ENCODE measurements at regions not wholly inside any gene's neighbourhood (a gene's known extent, or its start where the extent isn't known, plus 50 kb on each side); places are given as distances from the start of the nearest gene placed in this dataset.
"Not testable (repeated sequence)": the region's sequence is repeated elsewhere in the genome, so short reads cannot be mapped to it uniquely, and the experiment has no call there.

GRCh38 chr1:144065299-144066060 is 93.7 kb upstream of the FAM72C start:
- not testable (repeated sequence) for H3K4me1 Mint-ChIP-seq; H3K9me3 Mint-ChIP-seq; H3K27ac Mint-ChIP-seq (ENCODE audit: low read depth); H3K4me3 Mint-ChIP-seq; DNase-seq (ENCODE audit: low spot score in 2 of 2); H3K27me3 Mint-ChIP-seq; ATAC-seq (replicated peaks; ENCODE audit: extremely low read depth, poor library complexity, severe bottlenecking); H3K36me3 Mint-ChIP-seq (ENCODE audit: insufficient read depth)

- H3K4me3 Mint-ChIP-seq, result not testable (repeated sequence)
These were observed 77.6 kb upstream of the FAM72C start for GRCh38 chr1:144049365-144049764.

GRCh38 chr1:144046645-144047044 is 74.9 kb upstream of the FAM72C start:
- not testable (repeated sequence) for ATAC-seq (replicated peaks; ENCODE audit: extremely low read depth, poor library complexity, severe bottlenecking); H3K27me3 Mint-ChIP-seq; H3K9me3 Mint-ChIP-seq; DNase-seq (ENCODE audit: low spot score in 2 of 2); H3K36me3 Mint-ChIP-seq (ENCODE audit: insufficient read depth); H3K27ac Mint-ChIP-seq (ENCODE audit: low read depth); H3K4me3 Mint-ChIP-seq; H3K4me1 Mint-ChIP-seq

More at GRCh38 chr1:144049365-144049764, 77.6 kb upstream of the FAM72C start:
- not testable (repeated sequence) for H3K27ac Mint-ChIP-seq (ENCODE audit: low read depth); H3K27me3 Mint-ChIP-seq; H3K36me3 Mint-ChIP-seq (ENCODE audit: insufficient read depth); H3K9me3 Mint-ChIP-seq; DNase-seq (ENCODE audit: low spot score in 2 of 2); H3K4me1 Mint-ChIP-seq; ATAC-seq (replicated peaks; ENCODE audit: extremely low read depth, poor library complexity, severe bottlenecking)

GRCh38 chr1:144045751-144046546 is 74.2 kb upstream of the FAM72C start:
- H3K4me1 Mint-ChIP-seq; H3K9me3 Mint-ChIP-seq; H3K27me3 Mint-ChIP-seq; H3K4me3 Mint-ChIP-seq; H3K36me3 Mint-ChIP-seq (ENCODE audit: insufficient read depth); H3K27ac Mint-ChIP-seq (ENCODE audit: low read depth): not testable (repeated sequence)
- ATAC-seq (replicated peaks; ENCODE audit: extremely low read depth, poor library complexity, severe bottlenecking), result peak; percentile 89
- peak; percentile 14 to 25 for DNase-seq (ENCODE audit: low spot score in 2 of 2)

- H3K4me3 Mint-ChIP-seq; H3K9me3 Mint-ChIP-seq; ATAC-seq (replicated peaks; ENCODE audit: extremely low read depth, poor library complexity, severe bottlenecking); DNase-seq (ENCODE audit: low spot score in 2 of 2); H3K27me3 Mint-ChIP-seq; H3K36me3 Mint-ChIP-seq (ENCODE audit: insufficient read depth); H3K27ac Mint-ChIP-seq (ENCODE audit: low read depth); H3K4me1 Mint-ChIP-seq: not testable (repeated sequence)
These were observed 70.5 kb upstream of the FAM72C start for GRCh38 chr1:144042251-144042650.

GRCh38 chr1:144040293-144040692 is 68.5 kb upstream of the FAM72C start:
- H3K27ac Mint-ChIP-seq (ENCODE audit: low read depth); H3K36me3 Mint-ChIP-seq (ENCODE audit: insufficient read depth); H3K9me3 Mint-ChIP-seq; ATAC-seq (replicated peaks; ENCODE audit: extremely low read depth, poor library complexity, severe bottlenecking); H3K4me3 Mint-ChIP-seq; DNase-seq (ENCODE audit: low spot score in 2 of 2); H3K4me1 Mint-ChIP-seq; H3K27me3 Mint-ChIP-seq: not testable (repeated sequence)

- not testable (repeated sequence) for H3K4me1 Mint-ChIP-seq; H3K9me3 Mint-ChIP-seq; H3K36me3 Mint-ChIP-seq (ENCODE audit: insufficient read depth); H3K27me3 Mint-ChIP-seq; DNase-seq (ENCODE audit: low spot score in 2 of 2); H3K4me3 Mint-ChIP-seq; ATAC-seq (replicated peaks; ENCODE audit: extremely low read depth, poor library complexity, severe bottlenecking); H3K27ac Mint-ChIP-seq (ENCODE audit: low read depth)
These were observed 62.3 kb upstream of the FAM72C start for GRCh38 chr1:144034045-144034444.

GRCh38 chr1:144031550-144031949 is 59.8 kb upstream of the FAM72C start:
- H3K27me3 Mint-ChIP-seq; ATAC-seq (replicated peaks; ENCODE audit: extremely low read depth, poor library complexity, severe bottlenecking); H3K27ac Mint-ChIP-seq (ENCODE audit: low read depth); H3K4me3 Mint-ChIP-seq; H3K9me3 Mint-ChIP-seq; DNase-seq (ENCODE audit: low spot score in 2 of 2); H3K4me1 Mint-ChIP-seq; H3K36me3 Mint-ChIP-seq (ENCODE audit: insufficient read depth): not testable (repeated sequence)

- H3K4me1 Mint-ChIP-seq; H3K27me3 Mint-ChIP-seq; DNase-seq (ENCODE audit: low spot score in 2 of 2); H3K4me3 Mint-ChIP-seq; H3K9me3 Mint-ChIP-seq; H3K27ac Mint-ChIP-seq (ENCODE audit: low read depth); H3K36me3 Mint-ChIP-seq (ENCODE audit: insufficient read depth): not testable (repeated sequence)
- ATAC-seq (replicated peaks; ENCODE audit: extremely low read depth, poor library complexity, severe bottlenecking), result peak; percentile 62
These were observed 54.2 kb upstream of the FAM72C start for GRCh38 chr1:144026022-144026421.

GRCh38 chr1:144021690-144022384 is 50.1 kb upstream of the FAM72C start:
- H3K27me3 Mint-ChIP-seq; H3K36me3 Mint-ChIP-seq (ENCODE audit: insufficient read depth); H3K9me3 Mint-ChIP-seq; H3K27ac Mint-ChIP-seq (ENCODE audit: low read depth); DNase-seq (ENCODE audit: low spot score in 2 of 2); H3K4me1 Mint-ChIP-seq; H3K4me3 Mint-ChIP-seq; ATAC-seq (replicated peaks; ENCODE audit: extremely low read depth, poor library complexity, severe bottlenecking): not testable (repeated sequence)
